Endothelial cell of umbilical vein (primary cell): ENCODE measurements at regions not wholly inside any gene's neighbourhood (a gene's known extent, or its start where the extent isn't known, plus 50 kb on each side); places are given as distances from the start of the nearest gene placed in this dataset.

Source experiments
- BruUV-seq: library from RNA; stranded (reverse); fragments of 400-500 nt; replicated peaks from 2 replicates; lab custom pipeline; 2021; lab: Mats Ljungman, UMichigan
- CTCF ChIA-PET: fragments of 300-600, 350-600 bp; sonication (Branson Sonifier 250); formaldehyde crosslinking; loops from one replicate; lab custom pipeline; 2021; ENCODE audit warnings: antibody characterized with exemption, inconsistent platforms; lab: Charles Lee
- POLR2A ChIA-PET: fragments of 300-600, 350-600 bp; sonication (Branson Sonifier 250); formaldehyde crosslinking; loops from one replicate; lab custom pipeline; 2021; ENCODE audit warnings: antibody characterized with exemption, inconsistent platforms; lab: Charles Lee
- DNase-seq: peaks from one replicate; pipeline ENCODE4 v3.0.0-alpha.2; 2011; ENCODE audit warnings: low read depth, low spot score
- FAIRE-seq: peaks from 2 replicates; lab custom pipeline; 2011; peaks lifted over from hg19 to GRCh38; lab: Jason Lieb, UNC
- H2AFZ ChIP-seq: 2 replicates; pipeline ENCODE4 v1.6.0; 2012; ENCODE audit warnings: low read depth, low read length, control low read depth, inconsistent platforms
- H3K27ac ChIP-seq: 2 replicates; pipeline ENCODE4 v1.5.1; 2011; ENCODE audit warnings: low read depth, mild to moderate bottlenecking, control low read depth, low read length, moderate library complexity; ENCODE audit not compliant: insufficient read depth
- H3K27me3 ChIP-seq, 2 experiments: 2 replicates each; pipeline versions ENCODE4 v1.6.0 to v1.6.1; 2011; ENCODE audit warnings: low read length in 2 of 2, mixed read lengths in 1 of 2; ENCODE audit not compliant: control insufficient read depth in 2 of 2, insufficient read depth in 2 of 2
- H3K36me3 ChIP-seq, 2 experiments: 2 replicates in 1 of 2; 3 replicates in 1 of 2; pipeline ENCODE4 v1.5.1; 2011; ENCODE audit warnings: low read length in 2 of 2, mild to moderate bottlenecking in 1 of 2, moderate library complexity in 1 of 2; ENCODE audit not compliant: control insufficient read depth in 2 of 2, insufficient read depth in 2 of 2; ENCODE audit errors: extremely low read depth in 1 of 2
- H3K4me1 ChIP-seq: 3 replicates; pipeline ENCODE4 v1.5.1; 2011; ENCODE audit warnings: mild to moderate bottlenecking, low read length; ENCODE audit not compliant: control insufficient read depth, insufficient read depth; ENCODE audit errors: extremely low read depth
- H3K4me2 ChIP-seq: 2 replicates; pipeline ENCODE4 v1.6.1; 2011; ENCODE audit warnings: low read length, control low read depth, mixed read lengths; ENCODE audit not compliant: insufficient read depth
- H3K4me3 ChIP-seq, 3 experiments: fragments of 200-600 bp in 1 of 3; sonication (generic), shearing (Covaris generic) in 1 of 3; replicated peaks in 1 of 3; 2 replicates each; pipeline ENCODE4 v1.5.1; 2011 to 2016; ENCODE audit warnings: control low read depth in 3 of 3, low read length in 3 of 3, mild to moderate bottlenecking in 2 of 3, inconsistent platforms in 1 of 3, low read depth in 1 of 3, moderate library complexity in 1 of 3; ENCODE audit not compliant: insufficient read depth in 1 of 3
- H3K79me2 ChIP-seq: 2 replicates; pipeline ENCODE4 v1.6.0; 2012; ENCODE audit warnings: low read length, inconsistent platforms; ENCODE audit not compliant: control insufficient read depth, insufficient read depth
- H3K9ac ChIP-seq: replicated peaks from 2 replicates; pipeline ENCODE3; 2011; ENCODE audit warnings: low read length, control low read depth; ENCODE audit not compliant: insufficient read depth; ENCODE audit errors: extremely low read depth
- H3K9me1 ChIP-seq: replicated peaks from 3 replicates; pipeline ENCODE4 v1.6.0; 2011; ENCODE audit warnings: mild to moderate bottlenecking, low read length; ENCODE audit not compliant: control insufficient read depth, insufficient read depth; ENCODE audit errors: extremely low read depth
- H3K9me3 ChIP-seq: replicated peaks from 2 replicates; pipeline ENCODE4 v1.5.1; 2012; ENCODE audit warnings: low read length, inconsistent platforms; ENCODE audit not compliant: control insufficient read depth, insufficient read depth
- H4K20me1 ChIP-seq: replicated peaks from 2 replicates; pipeline ENCODE3; 2011; ENCODE audit warnings: mild to moderate bottlenecking, low read length; ENCODE audit not compliant: control insufficient read depth, insufficient read depth; ENCODE audit errors: extremely low read depth
- CTCF ChIP-seq, 2 donors: IDR thresholded peaks; 1 replicate in 1 of 2; 2 replicates in 1 of 2; pipeline ENCODE4 v1.5.1; 2011; ENCODE audit warnings: low read length in 2 of 2, mild to moderate bottlenecking in 2 of 2, moderate library complexity in 2 of 2, control low read depth in 1 of 2, inconsistent platforms in 1 of 2, low read depth in 1 of 2; ENCODE audit not compliant: insufficient read depth in 1 of 2; ENCODE audit errors: extremely low read depth in 1 of 2
- EZH2 ChIP-seq: IDR thresholded peaks from 2 replicates; pipeline ENCODE4 v1.6.1; 2012; ENCODE audit warnings: borderline replicate concordance, low read depth, mild to moderate bottlenecking, moderate library complexity, low read length, inconsistent platforms; ENCODE audit not compliant: severe bottlenecking
- FOS ChIP-seq: IDR thresholded peaks from 2 replicates; pipeline ENCODE4 v1.6.1; 2011; ENCODE audit warnings: mild to moderate bottlenecking, low read length, moderate library complexity, borderline replicate concordance; ENCODE audit not compliant: insufficient read depth
- GATA2 ChIP-seq: IDR thresholded peaks from 2 replicates; pipeline ENCODE4 v1.7.0; 2011; ENCODE audit warnings: low read depth, mild to moderate bottlenecking, moderate library complexity, mixed read lengths, low read length; ENCODE audit not compliant: insufficient read length, insufficient read depth
- JUN ChIP-seq: IDR thresholded peaks from 2 replicates; pipeline ENCODE4 v1.6.1; 2011; ENCODE audit warnings: borderline replicate concordance, low read depth; ENCODE audit not compliant: insufficient read length, insufficient read depth
- MAX ChIP-seq: IDR thresholded peaks from 2 replicates; pipeline ENCODE4 v1.6.1; 2011; ENCODE audit not compliant: insufficient read depth, insufficient read length
- MYC ChIP-seq: IDR thresholded peaks from one replicate; pipeline ENCODE4 v1.6.1; 2011; ENCODE audit warnings: mild to moderate bottlenecking, low read depth, low read length
- POLR2A ChIP-seq: IDR thresholded peaks from 2 replicates; pipeline ENCODE4 v1.6.1; 2012; ENCODE audit warnings: low read depth, mild to moderate bottlenecking, control low read depth, low read length
- POLR2AphosphoS5 ChIP-seq: IDR thresholded peaks from 2 replicates; pipeline ENCODE4 v1.6.1; 2012; ENCODE audit warnings: low read depth, mild to moderate bottlenecking, control low read depth, low read length, moderate library complexity; ENCODE audit not compliant: insufficient read depth
- dilution Hi-C: fragments of 300-500 bp; cut with MboI; formaldehyde crosslinking; loops from one replicate; pipeline ENCODE4 v1.15.0; 2019; ENCODE audit warnings: low sequenced_read_pairs; ENCODE audit not compliant: extremely low pct_ligation_motif_present
- intact Hi-C: fragments of 100-400 bp; cut with micrococcal nuclease; formaldehyde crosslinking; loops from one replicate; pipeline ENCODE4 v1.10.0; 2022

GRCh38 chr11:115806056-115806455 lies 301.8 kb upstream of the CADM1 start:
- DNase-seq (no peak), FAIRE-seq (no peak)
- H3K9me3 ChIP-seq: peaks cover 7% of the 10 kb centered on the region
- dilution Hi-C loops (no loop called here), intact Hi-C loops (no loop called here)
- H4K20me1 ChIP-seq: no peaks in the 10 kb centered on the region
- H3K4me2 ChIP-seq: no peak overlapping the region
- H3K79me2 ChIP-seq: no peaks in the 10 kb centered on the region
- ChIA-PET CTCF (no interaction called here), POLR2A (no interaction called here)
- H3K9ac ChIP-seq: no peak overlapping the region
- no peaks in the 10 kb centered on the region for H3K9me1 ChIP-seq
- H3K4me3 ChIP-seq: no peak overlapping the region
- H3K27ac ChIP-seq: no peak overlapping the region
- H2AFZ ChIP-seq: no peak overlapping the region
- H3K4me1 ChIP-seq: no peaks in the 10 kb centered on the region
- no peak for TF ChIP-seq JUN
- no peaks in the 10 kb centered on the region for H3K36me3 ChIP-seq
- H3K27me3 ChIP-seq: no peaks in the 10 kb centered on the region
- BruUV-seq: no TSS peak

- H3K9ac ChIP-seq: no peak overlapping the region
- no peak overlapping the region for H3K27ac ChIP-seq
- H3K4me2 ChIP-seq: no peak overlapping the region
- no TSS peak for BruUV-seq
- ChIA-PET CTCF (no interaction called here), POLR2A (no interaction called here)
- no peaks in the 10 kb centered on the region for H3K36me3 ChIP-seq
- FAIRE-seq (no peak), DNase-seq (no peak)
- no peak overlapping the region for H3K4me3 ChIP-seq
- no peaks in the 10 kb centered on the region for H3K4me1 ChIP-seq
- no peak overlapping the region for H2AFZ ChIP-seq
- no peaks in the 10 kb centered on the region for H3K9me1 ChIP-seq
- TF ChIP-seq JUN: no peak
- TF ChIP-seq POLR2A: no peak
- no peak for TF ChIP-seq GATA2
- TF ChIP-seq MAX: no peak
- no peak for TF ChIP-seq FOS
- TF ChIP-seq MYC: no peak
- TF ChIP-seq EZH2: no peak
- TF ChIP-seq POLR2AphosphoS5: no peak
- TF ChIP-seq CTCF (IDR thresholded peaks at IDR 0.05; ENCODE audit: extremely low read depth in 1 of 2, insufficient read depth in 1 of 2, low read depth in 1 of 2, low read length in 2 of 2): no peak
- dilution Hi-C loops: no loop called here
- intact Hi-C loops: no loop called here
- H3K27me3 ChIP-seq: no peaks in the 10 kb centered on the region
- no peaks in the 10 kb centered on the region for H4K20me1 ChIP-seq
- H3K9me3 ChIP-seq: peaks cover 5% of the 10 kb centered on the region
- no peaks in the 10 kb centered on the region for H3K79me2 ChIP-seq
Measured at GRCh38 chr11:115803073-115803740, 299.0 kb upstream of the CADM1 start.
